ENCODE measurements at regions not wholly inside any gene's neighbourhood (a gene's known extent, or its start where the extent isn't known, plus 50 kb on each side); places are given as distances from the start of the nearest gene placed in this dataset.

- H3K4me3 ChIP-seq (ENCODE audit: low read depth, low read length): no peak overlapping the region
- no peak for TF ChIP-seq CTCF (conservative IDR thresholded peaks at IDR 0.05; ENCODE audit: low read depth, low read length)
- DNase-seq (ENCODE audit: low read depth): no peak
These were observed 60.4 kb upstream of the SLC24A5 start for GRCh38 chr15:48060396-48060795.

DNA sequence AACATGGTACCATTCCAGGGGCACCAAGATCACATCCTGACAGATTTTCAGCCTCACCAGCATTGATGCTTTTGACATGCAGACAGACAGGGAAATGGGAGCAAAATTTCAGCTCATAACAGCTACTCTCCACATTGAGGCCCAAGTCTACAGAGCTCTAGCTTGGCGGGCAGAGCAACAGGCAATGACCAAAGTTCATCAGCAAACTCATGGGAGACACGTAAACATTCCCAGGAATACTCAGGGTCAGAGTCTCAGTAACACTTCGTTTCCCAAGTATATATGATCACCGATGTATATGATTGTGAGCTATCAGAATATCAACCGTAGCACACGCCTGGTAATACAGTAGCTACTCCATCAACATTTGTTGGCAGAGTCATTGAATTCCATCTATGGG lies 59.2 kb upstream of the SLC24A5 start:
- no peak for TF ChIP-seq CTCF (conservative IDR thresholded peaks at IDR 0.05; ENCODE audit: low read depth, low read length)
- no peak overlapping the region for H3K4me3 ChIP-seq (ENCODE audit: low read depth, low read length)
- DNase-seq (ENCODE audit: low read depth): no peak

- TF ChIP-seq CTCF (conservative IDR thresholded peaks at IDR 0.05; ENCODE audit: low read depth, low read length): no peak
- no peak for DNase-seq (ENCODE audit: low read depth)
- no peak overlapping the region for H3K4me3 ChIP-seq (ENCODE audit: low read depth, low read length)
These were observed 58.5 kb upstream of the SLC24A5 start for GRCh38 chr15:48062148-48062872.

DNA sequence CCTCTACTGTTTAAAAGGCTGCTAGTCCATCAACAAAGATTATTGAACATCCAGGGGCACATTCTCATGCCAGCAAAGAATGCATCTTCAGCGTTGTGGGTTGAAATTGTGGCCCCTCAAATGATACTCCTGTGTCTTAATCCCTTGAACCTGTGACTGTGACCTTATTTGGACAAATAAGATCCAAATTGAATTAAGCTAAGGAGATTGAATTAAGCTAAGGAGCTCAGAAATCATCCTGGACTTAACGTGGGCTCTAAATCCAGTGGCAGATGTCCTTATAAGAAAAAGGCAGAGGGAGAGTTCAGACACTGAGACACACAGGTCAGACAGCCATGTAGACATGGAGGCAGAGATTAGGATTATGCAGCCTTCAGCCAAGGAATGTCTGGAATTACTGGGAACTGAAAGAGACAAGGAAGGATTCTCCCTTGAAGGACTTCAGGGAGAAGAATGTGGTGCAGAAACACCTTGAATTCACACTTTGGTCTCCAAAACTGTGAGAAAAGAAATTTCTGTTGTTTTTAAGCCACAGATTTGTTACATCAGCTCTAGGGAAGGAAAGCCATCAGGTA lies 57.3 kb upstream of the SLC24A5 start:
- TF ChIP-seq CTCF (conservative IDR thresholded peaks at IDR 0.05; ENCODE audit: low read depth, low read length): no peak
- no peak overlapping the region for H3K4me3 ChIP-seq (ENCODE audit: low read depth, low read length)
- DNase-seq (ENCODE audit: low read depth): no peak

GRCh38 chr15:48064421-48064820 lies 56.4 kb upstream of the SLC24A5 start:
- no peak overlapping the region for H3K4me3 ChIP-seq (ENCODE audit: low read depth, low read length)
- no peak for DNase-seq (ENCODE audit: low read depth)
- no peak for TF ChIP-seq CTCF (conservative IDR thresholded peaks at IDR 0.05; ENCODE audit: low read depth, low read length)

GRCh38 chr15:48066456-48066855 lies 54.3 kb upstream of the SLC24A5 start:
- no peak for TF ChIP-seq CTCF (conservative IDR thresholded peaks at IDR 0.05; ENCODE audit: low read depth, low read length)
- H3K4me3 ChIP-seq (ENCODE audit: low read depth, low read length): no peak overlapping the region
- DNase-seq (ENCODE audit: low read depth): no peak
